Vagina (tissue), 2 donors: ENCODE measurements at regions not wholly inside any gene's neighbourhood (a gene's known extent, or its start where the extent isn't known, plus 50 kb on each side); places are given as distances from the start of the nearest gene placed in this dataset.

Experiments used
- CTCF ChIP-seq, 3 experiments: fragments of 450-650 bp in 2 of 3; fragments of 200-600 bp in 1 of 3; sonication (generic) in 1 of 3; IDR thresholded peaks; one replicate each; pipeline ENCODE4 v1.5.1; 2017 to 2019; ENCODE audit warnings: antibody characterized with exemption in 3 of 3, mild to moderate bottlenecking in 2 of 3, moderate library complexity in 2 of 3
- POLR2AphosphoS5 ChIP-seq, 2 donors: sonication (generic); formaldehyde crosslinking; IDR thresholded peaks; one replicate each; pipeline ENCODE4 v1.9.0; 2017; ENCODE audit warnings: antibody characterized with exemption in 2 of 2, mild to moderate bottlenecking in 2 of 2, low read depth in 1 of 2; ENCODE audit not compliant: insufficient read depth in 1 of 2

GRCh38 chr12:83889745-83890144 is 1022.9 kb downstream of the SLC6A15 start:
- TF ChIP-seq CTCF (IDR thresholded peaks at IDR 0.05) (no peak), POLR2AphosphoS5 (IDR thresholded peaks at IDR 0.05; ENCODE audit: insufficient read depth in 1 of 2, low read depth in 1 of 2) (no peak)
